ENCODE measurements at regions not wholly inside any gene's neighbourhood (a gene's known extent, or its start where the extent isn't known, plus 50 kb on each side); places are given as distances from the start of the nearest gene placed in this dataset.

DNA sequence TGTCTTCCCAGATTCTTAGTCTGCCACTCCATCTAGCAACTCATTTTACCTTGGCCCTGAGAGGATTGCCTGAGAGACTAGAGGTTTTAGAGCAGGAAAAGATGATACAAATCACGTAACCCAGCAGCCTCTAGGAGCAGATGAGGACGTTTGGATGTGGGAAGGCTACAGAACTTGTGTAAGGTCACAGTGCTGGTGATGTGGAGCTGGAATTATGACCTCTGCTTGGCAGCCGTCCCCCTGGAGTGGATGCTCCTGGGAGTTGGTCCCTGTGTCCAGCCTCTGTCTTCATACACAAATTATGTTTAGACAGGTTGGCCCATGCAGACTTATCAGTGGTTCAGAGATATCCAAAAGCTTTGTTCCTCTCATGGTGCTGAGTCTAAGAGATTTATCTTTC lies 499.0 kb downstream of the EBF1 start:
- Histone ChIP-seq H4K20me1 (ENCODE audit: insufficient read depth, low read length) (no peaks in the 10 kb centered on the region), H3K27me3 (ENCODE audit: control insufficient read depth in 1 of 2, insufficient read depth in 2 of 2, low read length in 2 of 2) (no peaks in the 10 kb centered on the region), H3K9ac (ENCODE audit: insufficient read depth, low read depth, low read length) (no peak overlapping the region), H3K4me3 (replicated peaks in 1 of 3; ENCODE audit: insufficient read depth in 1 of 3, low read depth in 2 of 3, low read length in 3 of 3) (no peak overlapping the region), H3K4me1 (ENCODE audit: insufficient read depth, low read length) (no peaks in the 10 kb centered on the region), H3K36me3 (replicated peaks in 1 of 2; ENCODE audit: control insufficient read depth in 1 of 2, insufficient read depth in 2 of 2, low read length in 2 of 2) (no peaks in the 10 kb centered on the region), H2AFZ (ENCODE audit: low read length) (no peak overlapping the region), H3K9me3 (ENCODE audit: low read length) (peaks cover 6% of the 10 kb centered on the region), H3K27ac (ENCODE audit: extremely low read length, insufficient read depth, low read length) (no peak overlapping the region), H3K4me2 (ENCODE audit: low read depth, low read length) (no peak overlapping the region), H3K79me2 (ENCODE audit: insufficient read depth, low read length) (no peaks in the 10 kb centered on the region)
- DNase-seq (ENCODE audit: low spot score) = no peak
- FAIRE-seq = no peak
- no TSS peak for BruUV-seq (replicated peaks)
- ChIA-PET CTCF (ENCODE audit: low intra/inter-chr PET ratio, low total read pairs) (no interaction called here), POLR2A (no interaction called here)
- no peak for ATAC-seq
- in situ Hi-C loops (cut with HindIII; ENCODE audit: extremely low pct_ligation_motif_present, low pct_unique_long_range_greater_than_20kb) = no loop called here
- intact Hi-C loops (cut with micrococcal nuclease; ENCODE audit: unreplicated experiment) = no loop called here
- TF ChIP-seq TARDBP (CRISPR knock-in tag; IDR thresholded peaks at IDR 0.05) (no peak), ZNF121 (CRISPR knock-in tag; IDR thresholded peaks at IDR 0.05) (no peak), AKNA (CRISPR knock-in tag; IDR thresholded peaks at IDR 0.05; ENCODE audit: borderline replicate concordance) (no peak), ZNF264 (CRISPR knock-in tag; IDR thresholded peaks at IDR 0.05) (no peak), PTBP1 (IDR thresholded peaks at IDR 0.05; ENCODE audit: low read depth, low read length, poor library complexity, severe bottlenecking) (no peak)
- TF ChIP-seq, protein P1, sequence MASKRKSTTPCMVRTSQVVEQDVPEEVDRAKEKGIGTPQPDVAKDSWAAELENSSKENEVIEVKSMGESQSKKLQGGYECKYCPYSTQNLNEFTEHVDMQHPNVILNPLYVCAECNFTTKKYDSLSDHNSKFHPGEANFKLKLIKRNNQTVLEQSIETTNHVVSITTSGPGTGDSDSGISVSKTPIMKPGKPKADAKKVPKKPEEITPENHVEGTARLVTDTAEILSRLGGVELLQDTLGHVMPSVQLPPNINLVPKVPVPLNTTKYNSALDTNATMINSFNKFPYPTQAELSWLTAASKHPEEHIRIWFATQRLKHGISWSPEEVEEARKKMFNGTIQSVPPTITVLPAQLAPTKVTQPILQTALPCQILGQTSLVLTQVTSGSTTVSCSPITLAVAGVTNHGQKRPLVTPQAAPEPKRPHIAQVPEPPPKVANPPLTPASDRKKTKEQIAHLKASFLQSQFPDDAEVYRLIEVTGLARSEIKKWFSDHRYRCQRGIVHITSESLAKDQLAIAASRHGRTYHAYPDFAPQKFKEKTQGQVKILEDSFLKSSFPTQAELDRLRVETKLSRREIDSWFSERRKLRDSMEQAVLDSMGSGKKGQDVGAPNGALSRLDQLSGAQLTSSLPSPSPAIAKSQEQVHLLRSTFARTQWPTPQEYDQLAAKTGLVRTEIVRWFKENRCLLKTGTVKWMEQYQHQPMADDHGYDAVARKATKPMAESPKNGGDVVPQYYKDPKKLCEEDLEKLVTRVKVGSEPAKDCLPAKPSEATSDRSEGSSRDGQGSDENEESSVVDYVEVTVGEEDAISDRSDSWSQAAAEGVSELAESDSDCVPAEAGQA (IDR thresholded peaks at IDR 0.05; ENCODE audit: low read depth) = no peak
- TF ChIP-seq, protein P1 (CRISPR knock-in tag; IDR thresholded peaks at IDR 0.05; ENCODE audit: borderline replicate concordance) = no peak
- TF ChIP-seq, protein P2, sequence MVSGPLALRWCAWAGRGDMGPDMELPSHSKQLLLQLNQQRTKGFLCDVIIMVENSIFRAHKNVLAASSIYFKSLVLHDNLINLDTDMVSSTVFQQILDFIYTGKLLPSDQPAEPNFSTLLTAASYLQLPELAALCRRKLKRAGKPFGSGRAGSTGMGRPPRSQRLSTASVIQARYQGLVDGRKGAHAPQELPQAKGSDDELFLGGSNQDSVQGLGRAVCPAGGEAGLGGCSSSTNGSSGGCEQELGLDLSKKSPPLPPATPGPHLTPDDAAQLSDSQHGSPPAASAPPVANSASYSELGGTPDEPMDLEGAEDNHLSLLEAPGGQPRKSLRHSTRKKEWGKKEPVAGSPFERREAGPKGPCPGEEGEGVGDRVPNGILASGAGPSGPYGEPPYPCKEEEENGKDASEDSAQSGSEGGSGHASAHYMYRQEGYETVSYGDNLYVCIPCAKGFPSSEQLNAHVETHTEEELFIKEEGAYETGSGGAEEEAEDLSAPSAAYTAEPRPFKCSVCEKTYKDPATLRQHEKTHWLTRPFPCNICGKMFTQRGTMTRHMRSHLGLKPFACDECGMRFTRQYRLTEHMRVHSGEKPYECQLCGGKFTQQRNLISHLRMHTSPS (CRISPR knock-in tag; IDR thresholded peaks at IDR 0.05; ENCODE audit: low read depth) = no peak
- TF ChIP-seq, protein P3, sequence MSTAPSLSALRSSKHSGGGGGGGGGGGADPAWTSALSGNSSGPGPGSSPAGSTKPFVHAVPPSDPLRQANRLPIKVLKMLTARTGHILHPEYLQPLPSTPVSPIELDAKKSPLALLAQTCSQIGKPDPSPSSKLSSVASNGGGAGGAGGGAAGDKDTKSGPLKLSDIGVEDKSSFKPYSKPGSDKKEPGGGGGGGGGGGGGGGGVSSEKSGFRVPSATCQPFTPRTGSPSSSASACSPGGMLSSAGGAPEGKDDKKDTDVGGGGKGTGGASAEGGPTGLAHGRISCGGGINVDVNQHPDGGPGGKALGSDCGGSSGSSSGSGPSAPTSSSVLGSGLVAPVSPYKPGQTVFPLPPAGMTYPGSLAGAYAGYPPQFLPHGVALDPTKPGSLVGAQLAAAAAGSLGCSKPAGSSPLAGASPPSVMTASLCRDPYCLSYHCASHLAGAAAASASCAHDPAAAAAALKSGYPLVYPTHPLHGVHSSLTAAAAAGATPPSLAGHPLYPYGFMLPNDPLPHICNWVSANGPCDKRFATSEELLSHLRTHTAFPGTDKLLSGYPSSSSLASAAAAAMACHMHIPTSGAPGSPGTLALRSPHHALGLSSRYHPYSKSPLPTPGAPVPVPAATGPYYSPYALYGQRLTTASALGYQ (CRISPR knock-in tag; IDR thresholded peaks at IDR 0.05) = no peak
- WGBS (ENCODE audit: low lambda C conversion rate) = 0% methylated on average over 3 of the region's 3 CpGs
